Keratinocyte (primary cell): ENCODE measurements at regions not wholly inside any gene's neighbourhood (a gene's known extent, or its start where the extent isn't known, plus 50 kb on each side); places are given as distances from the start of the nearest gene placed in this dataset.

Experiments
- CTCF ChIP-seq, 3 experiments: IDR thresholded peaks in 1 of 3; conservative IDR thresholded peaks in 1 of 3; optimal IDR thresholded peaks in 1 of 3; 2 replicates in 2 of 3; 3 replicates in 1 of 3; pipeline versions ENCODE3 to v1.5.1; 2011; ENCODE audit warnings: low read length in 3 of 3, mild to moderate bottlenecking in 3 of 3, moderate library complexity in 2 of 3, control low read depth in 1 of 3, inconsistent platforms in 1 of 3; ENCODE audit not compliant: insufficient read depth in 2 of 3; ENCODE audit errors: extremely low read depth in 1 of 3
- EZH2 ChIP-seq: IDR thresholded peaks from one replicate; pipeline ENCODE4 v1.6.1; 2012; ENCODE audit warnings: inconsistent platforms, mild to moderate bottlenecking, low read length, moderate library complexity

GRCh38 chr13:84536906-84537305 is 654.6 kb upstream of the SLITRK1 start:
- TF ChIP-seq CTCF (optimal IDR thresholded peaks at IDR 0.05 in 1 of 3, IDR thresholded peaks at IDR 0.05 in 1 of 3, conservative IDR thresholded peaks at IDR 0.05 in 1 of 3; ENCODE audit: extremely low read depth in 1 of 3, insufficient read depth in 2 of 3, low read length in 3 of 3) (no peak), EZH2 (no peak)
